Osteocyte (in vitro differentiated cells): ENCODE measurements at regions not wholly inside any gene's neighbourhood (a gene's known extent, or its start where the extent isn't known, plus 50 kb on each side); places are given as distances from the start of the nearest gene placed in this dataset.
"Not testable (repeated sequence)": the region's sequence is repeated elsewhere in the genome, so short reads cannot be mapped to it uniquely, and the experiment has no call there.

Source experiments
- DNase-seq: peaks from one replicate; pipeline ENCODE4 v3.0.0; 2021; ENCODE audit warnings: mixed read lengths; ENCODE audit not compliant: unreplicated experiment; ENCODE audit errors: extremely low spot score
- H3K27ac Mint-ChIP-seq: one replicate; pipeline ENCODE4 v1.8.0; 2021; ENCODE audit warnings: mild to moderate bottlenecking, mixed read lengths; ENCODE audit not compliant: unreplicated experiment
- H3K27me3 Mint-ChIP-seq: one replicate; pipeline ENCODE4 v1.8.0; 2021; ENCODE audit warnings: mixed read lengths; ENCODE audit not compliant: unreplicated experiment
- H3K36me3 Mint-ChIP-seq: one replicate; pipeline ENCODE4 v1.8.0; 2021; ENCODE audit warnings: mixed read lengths; ENCODE audit not compliant: unreplicated experiment
- H3K4me1 Mint-ChIP-seq: one replicate; pipeline ENCODE4 v1.8.0; 2021; ENCODE audit warnings: mixed read lengths; ENCODE audit not compliant: unreplicated experiment
- H3K4me3 Mint-ChIP-seq: one replicate; pipeline ENCODE4 v1.8.0; 2021; ENCODE audit warnings: mild to moderate bottlenecking, moderate library complexity, mixed read lengths; ENCODE audit not compliant: unreplicated experiment
- H3K9me3 Mint-ChIP-seq: one replicate; pipeline ENCODE4 v1.8.0; 2021; ENCODE audit warnings: mixed read lengths; ENCODE audit not compliant: unreplicated experiment
- TF ChIP-seq, protein P1 (sequence below): fragments of 200-600 bp; sonication (generic); IDR thresholded peaks from 2 replicates; pipeline ENCODE4 v1.5.0; 2021; ENCODE audit warnings: antibody characterized with exemption, mild to moderate bottlenecking, moderate library complexity

DNA sequence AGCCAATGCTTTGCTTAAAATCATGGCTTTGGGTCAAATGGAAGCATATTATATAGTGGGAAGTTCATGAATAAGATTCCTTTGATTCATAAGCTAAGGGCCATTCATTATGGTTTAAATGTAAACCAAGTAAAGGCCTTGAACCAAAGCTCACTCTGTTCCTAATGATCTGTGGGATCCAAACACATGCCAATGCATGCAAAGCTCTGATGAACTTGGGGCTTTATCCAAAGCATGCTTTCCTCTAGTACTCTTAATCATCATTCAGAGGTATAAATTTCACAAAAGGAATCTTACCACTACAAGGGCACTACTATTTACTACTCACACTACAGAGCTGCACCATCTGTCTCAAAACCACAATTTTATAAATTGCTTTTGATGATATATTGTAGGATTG lies 102.8 kb upstream of the RBMS1 start:
- H3K27ac Mint-ChIP-seq, result no peak overlapping the region
- H3K4me1 Mint-ChIP-seq, result no peaks in the 10 kb centered on the region
- DNase-seq, result no peak
- H3K27me3 Mint-ChIP-seq, result no peaks in the 10 kb centered on the region
- peaks cover 21% of the 10 kb centered on the region for H3K9me3 Mint-ChIP-seq
- TF ChIP-seq, protein P1, sequence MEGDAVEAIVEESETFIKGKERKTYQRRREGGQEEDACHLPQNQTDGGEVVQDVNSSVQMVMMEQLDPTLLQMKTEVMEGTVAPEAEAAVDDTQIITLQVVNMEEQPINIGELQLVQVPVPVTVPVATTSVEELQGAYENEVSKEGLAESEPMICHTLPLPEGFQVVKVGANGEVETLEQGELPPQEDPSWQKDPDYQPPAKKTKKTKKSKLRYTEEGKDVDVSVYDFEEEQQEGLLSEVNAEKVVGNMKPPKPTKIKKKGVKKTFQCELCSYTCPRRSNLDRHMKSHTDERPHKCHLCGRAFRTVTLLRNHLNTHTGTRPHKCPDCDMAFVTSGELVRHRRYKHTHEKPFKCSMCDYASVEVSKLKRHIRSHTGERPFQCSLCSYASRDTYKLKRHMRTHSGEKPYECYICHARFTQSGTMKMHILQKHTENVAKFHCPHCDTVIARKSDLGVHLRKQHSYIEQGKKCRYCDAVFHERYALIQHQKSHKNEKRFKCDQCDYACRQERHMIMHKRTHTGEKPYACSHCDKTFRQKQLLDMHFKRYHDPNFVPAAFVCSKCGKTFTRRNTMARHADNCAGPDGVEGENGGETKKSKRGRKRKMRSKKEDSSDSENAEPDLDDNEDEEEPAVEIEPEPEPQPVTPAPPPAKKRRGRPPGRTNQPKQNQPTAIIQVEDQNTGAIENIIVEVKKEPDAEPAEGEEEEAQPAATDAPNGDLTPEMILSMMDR, result no peak
- no peaks in the 10 kb centered on the region for H3K36me3 Mint-ChIP-seq
- H3K4me3 Mint-ChIP-seq, result no peak overlapping the region

DNA sequence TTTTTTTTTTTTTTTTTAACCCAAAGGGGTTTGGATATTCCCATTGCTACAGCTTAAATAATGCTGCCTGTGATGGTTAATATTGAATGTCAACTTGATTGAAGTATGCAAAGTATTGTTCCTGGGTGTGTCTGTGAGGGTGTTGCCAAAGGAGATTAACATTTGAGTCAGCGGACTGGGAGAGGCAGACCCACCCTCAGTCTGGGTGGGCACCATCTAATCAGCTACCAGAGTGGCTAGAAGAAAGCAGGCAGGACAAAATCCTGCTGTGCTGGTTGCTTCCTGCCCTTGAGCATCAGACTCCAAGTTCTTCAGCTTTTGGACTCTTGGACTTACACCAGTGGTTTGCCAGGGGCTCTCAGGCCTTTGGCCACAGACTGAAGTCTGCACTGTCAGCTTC lies 106.8 kb upstream of the RBMS1 start:
- H3K36me3 Mint-ChIP-seq, H3K27ac Mint-ChIP-seq, H3K9me3 Mint-ChIP-seq, DNase-seq, H3K27me3 Mint-ChIP-seq, H3K4me1 Mint-ChIP-seq, H3K4me3 Mint-ChIP-seq: not testable (repeated sequence)

DNA sequence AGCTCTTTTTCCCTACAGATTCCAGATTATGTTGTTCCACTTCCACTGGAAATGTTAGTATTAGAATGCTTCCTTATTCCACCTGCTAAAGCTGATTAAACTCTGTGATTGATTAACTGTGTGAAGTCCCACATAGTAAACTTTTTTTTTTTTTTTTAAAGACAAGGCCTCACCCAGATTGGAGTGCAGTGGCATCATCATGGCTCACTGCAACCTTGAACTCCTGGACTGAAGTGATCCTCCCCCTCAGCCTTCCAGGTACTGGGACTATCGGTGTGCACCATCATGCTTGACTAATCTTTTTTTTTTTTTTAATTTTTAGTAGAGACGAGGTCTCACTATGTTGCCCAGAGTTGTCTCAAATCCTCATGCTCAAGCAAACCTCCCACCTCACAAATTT lies 108.5 kb upstream of the RBMS1 start:
- Mint-ChIP-seq H3K4me1 (no peaks in the 10 kb centered on the region), H3K27me3 (no peaks in the 10 kb centered on the region), H3K4me3 (no peak overlapping the region), H3K27ac (no peak overlapping the region), H3K36me3 (no peaks in the 10 kb centered on the region), H3K9me3 (no peaks in the 10 kb centered on the region)
- DNase-seq, result no peak
- TF ChIP-seq, protein P1, result no peak

DNA sequence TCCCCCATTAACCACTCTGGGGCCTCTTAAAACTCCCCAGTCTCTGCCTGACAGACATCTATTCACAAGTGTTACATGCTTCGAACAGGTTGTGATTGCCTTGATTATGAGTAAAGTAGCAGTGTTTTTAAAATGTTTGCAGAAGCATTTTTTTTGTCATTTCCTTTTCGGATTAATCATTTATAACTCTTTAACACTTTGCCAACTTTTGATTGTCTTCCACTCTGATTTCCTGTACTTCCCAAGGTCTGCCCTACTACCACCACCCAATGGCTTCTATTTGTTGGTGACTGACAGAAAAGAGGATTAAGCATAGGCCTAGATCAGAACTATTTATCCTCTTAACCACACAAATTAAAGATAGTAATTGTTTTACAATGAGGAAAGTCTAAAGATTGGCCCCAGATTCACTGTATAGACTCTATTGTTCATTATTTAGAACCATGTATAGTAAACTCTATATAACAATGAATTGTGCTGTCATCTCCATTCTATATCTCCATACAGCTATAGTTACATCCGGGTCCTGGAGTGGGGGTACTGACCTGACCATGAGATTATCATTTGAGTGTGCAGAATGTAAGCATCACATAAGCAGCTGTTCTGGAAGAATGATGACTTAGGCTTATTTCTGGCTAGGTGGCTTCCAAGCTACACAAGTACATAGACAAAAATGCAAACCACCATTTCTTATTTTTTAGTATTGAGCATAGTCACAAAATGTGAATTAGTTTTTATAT lies 110.3 kb upstream of the RBMS1 start:
- Mint-ChIP-seq H3K36me3 (no peaks in the 10 kb centered on the region), H3K27me3 (no peaks in the 10 kb centered on the region), H3K27ac (no peak overlapping the region), H3K4me1 (no peaks in the 10 kb centered on the region), H3K4me3 (no peak overlapping the region), H3K9me3 (no peaks in the 10 kb centered on the region)
- TF ChIP-seq, protein P1, result no peak
- DNase-seq, result no peak

DNA sequence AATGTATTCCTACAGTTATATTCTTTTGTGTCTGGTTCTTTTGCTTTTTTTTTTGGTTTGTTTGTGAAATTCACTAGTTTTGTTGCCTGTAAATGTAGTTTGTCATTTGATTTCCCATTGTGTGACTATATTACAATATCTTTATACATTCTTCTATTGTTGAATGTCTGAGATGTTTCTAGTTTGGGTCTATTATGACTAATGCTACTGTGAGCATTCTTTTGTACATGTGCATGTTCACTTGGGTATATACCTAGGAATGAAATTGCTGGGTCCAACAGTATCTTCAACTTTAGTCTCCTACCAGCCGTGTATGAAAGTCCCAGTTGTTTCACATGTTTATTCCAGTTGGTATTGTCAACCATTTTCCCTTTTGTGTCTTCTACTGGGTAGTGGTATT lies 112.7 kb upstream of the RBMS1 start:
- DNase-seq, result no peak
- Mint-ChIP-seq H3K9me3 (no peaks in the 10 kb centered on the region), H3K4me1 (no peaks in the 10 kb centered on the region), H3K4me3 (no peak overlapping the region), H3K36me3 (no peaks in the 10 kb centered on the region), H3K27ac (no peak overlapping the region), H3K27me3 (no peaks in the 10 kb centered on the region)
- TF ChIP-seq, protein P1, result no peak
